IPS-18c (cell line): ENCODE measurements at regions not wholly inside any gene's neighbourhood (a gene's known extent, or its start where the extent isn't known, plus 50 kb on each side); places are given as distances from the start of the nearest gene placed in this dataset.

Experiments used
- H3K4me3 ChIP-seq: 2 replicates; pipeline ENCODE4 v1.7.0; 2013; ENCODE audit warnings: low read depth, mild to moderate bottlenecking, low read length, moderate library complexity; ENCODE audit not compliant: insufficient read depth
- H3K9me3 ChIP-seq: one replicate; pipeline ENCODE4 v1.6.1; 2013; ENCODE audit warnings: mild to moderate bottlenecking, low read length, moderate library complexity; ENCODE audit not compliant: control insufficient read depth, insufficient read depth

GRCh38 chr1:232534552-232535517, 95.1 kb downstream of the SIPA1L2 start:
- peaks cover 2% of the 10 kb centered on the region for H3K9me3 ChIP-seq
- H3K4me3 ChIP-seq = no peak overlapping the region

- Histone ChIP-seq H3K4me3 (no peak overlapping the region), H3K9me3 (peaks cover 2% of the 10 kb centered on the region)
Measured at GRCh38 chr1:232533328-232533727, 96.6 kb downstream of the SIPA1L2 start.

GRCh38 chr1:232532901-232533300, 97.0 kb downstream of the SIPA1L2 start:
- Histone ChIP-seq H3K9me3 (peaks cover 2% of the 10 kb centered on the region), H3K4me3 (no peak overlapping the region)

- Histone ChIP-seq H3K9me3 (peaks cover 2% of the 10 kb centered on the region), H3K4me3 (no peak overlapping the region)
Measured at GRCh38 chr1:232531291-232531690, 98.6 kb downstream of the SIPA1L2 start.

DNA sequence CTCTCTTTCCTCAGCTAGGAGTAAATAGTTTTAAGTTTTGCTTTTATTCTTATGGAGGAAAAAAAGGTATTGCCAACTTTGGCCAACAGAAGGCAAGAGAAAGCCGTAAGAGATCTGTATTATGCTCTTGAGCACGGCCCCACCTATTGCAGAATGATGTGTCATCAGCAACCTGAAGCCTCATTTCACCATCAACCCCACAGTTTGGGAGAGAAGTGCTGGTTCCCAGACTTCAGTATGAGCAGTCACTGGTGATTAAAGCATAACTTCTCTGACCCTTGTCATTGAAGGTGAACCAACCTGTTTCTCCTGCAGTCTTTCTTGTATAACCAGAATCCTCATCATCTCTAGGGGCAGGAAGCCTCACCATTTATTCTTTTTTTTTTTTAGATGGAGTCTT, 100.2 kb downstream of the SIPA1L2 start:
- H3K9me3 ChIP-seq = peaks cover 2% of the 10 kb centered on the region
- no peak overlapping the region for H3K4me3 ChIP-seq

DNA sequence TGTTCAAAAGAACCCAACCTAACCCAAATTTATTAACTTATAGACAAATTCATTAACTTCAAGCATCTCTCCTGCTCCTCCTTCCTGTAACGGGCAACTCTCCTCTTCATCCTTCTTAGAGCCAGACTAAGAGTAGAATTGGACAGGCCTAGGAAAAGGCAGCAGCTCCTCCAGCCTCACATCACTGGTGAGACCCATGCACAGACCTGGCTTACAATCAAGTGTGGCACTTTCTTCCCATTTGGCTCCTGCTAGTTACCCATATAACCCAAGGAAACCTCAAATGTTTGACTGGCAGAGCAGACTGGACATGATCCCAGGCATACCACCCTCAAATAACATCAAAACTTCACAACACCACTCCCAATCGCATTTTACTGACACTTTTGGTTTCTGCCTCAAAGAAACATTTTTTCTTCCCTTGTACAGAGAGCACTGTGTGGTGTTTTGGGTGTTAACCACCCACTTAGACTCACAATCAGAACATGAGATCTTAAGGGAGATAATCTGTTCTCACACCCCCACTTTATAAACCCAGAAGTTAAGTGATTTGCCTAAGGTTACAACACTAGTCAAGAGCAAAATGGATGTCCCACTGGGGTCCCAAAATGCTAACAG, 101.4 kb downstream of the SIPA1L2 start:
- Histone ChIP-seq H3K4me3 (no peak overlapping the region), H3K9me3 (peaks cover 2% of the 10 kb centered on the region)

- Histone ChIP-seq H3K4me3 (no peak overlapping the region), H3K9me3 (no peaks in the 10 kb centered on the region)
Measured at GRCh38 chr1:232524056-232524455, 105.9 kb downstream of the SIPA1L2 start.

DNA sequence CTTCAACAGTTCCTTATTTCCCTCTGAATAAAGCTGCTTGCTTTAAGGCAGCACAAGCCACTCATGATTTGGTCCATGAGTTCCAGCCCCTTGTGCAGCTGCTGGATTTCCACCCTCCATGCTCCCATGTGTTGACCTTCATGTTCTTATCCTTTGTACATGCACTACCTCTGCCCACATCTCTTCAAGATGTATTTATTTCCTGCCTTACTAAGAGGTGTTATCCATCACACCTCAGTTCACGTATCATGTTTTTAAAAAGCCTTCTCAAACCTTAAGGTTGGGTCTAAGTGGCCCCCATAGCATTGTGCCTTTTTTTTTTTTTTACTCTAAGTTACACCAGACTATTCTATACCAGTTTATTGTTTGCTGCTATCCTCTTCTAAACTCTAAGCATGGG, 107.7 kb downstream of the SIPA1L2 start:
- H3K9me3 ChIP-seq = no peaks in the 10 kb centered on the region
- no peak overlapping the region for H3K4me3 ChIP-seq

GRCh38 chr1:232521660-232522059, 108.3 kb downstream of the SIPA1L2 start:
- no peak overlapping the region for H3K4me3 ChIP-seq
- no peaks in the 10 kb centered on the region for H3K9me3 ChIP-seq

GRCh38 chr1:232519186-232519585, 110.7 kb downstream of the SIPA1L2 start:
- Histone ChIP-seq H3K4me3 (no peak overlapping the region), H3K9me3 (no peaks in the 10 kb centered on the region)

- no peak overlapping the region for H3K4me3 ChIP-seq
- H3K9me3 ChIP-seq = no peaks in the 10 kb centered on the region
Measured at GRCh38 chr1:232518349-232518748, 111.6 kb downstream of the SIPA1L2 start.

GRCh38 chr1:232517204-232517603, 112.7 kb downstream of the SIPA1L2 start:
- no peak overlapping the region for H3K4me3 ChIP-seq
- H3K9me3 ChIP-seq = no peaks in the 10 kb centered on the region

DNA sequence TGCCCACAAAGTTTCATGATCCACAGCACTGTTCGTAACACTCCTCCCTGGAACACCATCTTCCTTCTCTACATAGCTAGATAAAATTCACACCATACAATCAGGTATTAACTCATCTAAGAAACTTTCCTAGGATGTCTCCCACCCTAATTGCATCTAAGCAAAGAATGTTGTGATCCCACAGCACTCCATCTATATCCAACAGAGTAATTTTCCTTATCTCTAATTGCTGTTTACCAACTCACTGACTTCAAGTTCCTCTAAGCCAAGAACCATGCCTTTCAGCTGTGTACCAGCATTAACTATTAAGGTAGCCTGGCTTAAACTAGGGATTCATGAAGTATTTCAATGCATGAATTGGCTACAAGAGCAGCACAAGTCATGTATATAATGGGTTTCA, 114.2 kb downstream of the SIPA1L2 start:
- Histone ChIP-seq H3K4me3 (no peak overlapping the region), H3K9me3 (no peaks in the 10 kb centered on the region)

DNA sequence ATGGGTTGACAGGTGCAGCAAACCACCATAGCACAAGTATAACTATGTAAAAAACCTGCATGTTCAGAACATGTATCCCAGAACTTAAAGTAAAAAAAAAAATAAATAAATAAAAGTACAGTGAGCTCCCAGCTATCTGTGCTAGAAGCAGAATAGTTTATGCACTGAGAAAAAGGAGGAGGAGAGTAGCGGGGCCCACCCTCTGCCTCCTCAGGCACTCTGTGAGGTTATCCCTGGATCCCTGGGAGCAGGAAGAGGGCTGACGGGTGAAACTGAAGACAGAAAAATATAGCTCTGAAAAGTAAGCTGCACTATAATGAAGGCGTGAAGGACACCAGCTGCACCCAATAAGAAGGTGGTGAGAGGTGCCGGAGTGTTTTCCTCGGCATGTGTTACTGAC, 117.2 kb downstream of the SIPA1L2 start:
- no peak overlapping the region for H3K4me3 ChIP-seq
- no peaks in the 10 kb centered on the region for H3K9me3 ChIP-seq

GRCh38 chr1:232511172-232511571, 118.8 kb downstream of the SIPA1L2 start:
- Histone ChIP-seq H3K9me3 (no peaks in the 10 kb centered on the region), H3K4me3 (no peak overlapping the region)

DNA sequence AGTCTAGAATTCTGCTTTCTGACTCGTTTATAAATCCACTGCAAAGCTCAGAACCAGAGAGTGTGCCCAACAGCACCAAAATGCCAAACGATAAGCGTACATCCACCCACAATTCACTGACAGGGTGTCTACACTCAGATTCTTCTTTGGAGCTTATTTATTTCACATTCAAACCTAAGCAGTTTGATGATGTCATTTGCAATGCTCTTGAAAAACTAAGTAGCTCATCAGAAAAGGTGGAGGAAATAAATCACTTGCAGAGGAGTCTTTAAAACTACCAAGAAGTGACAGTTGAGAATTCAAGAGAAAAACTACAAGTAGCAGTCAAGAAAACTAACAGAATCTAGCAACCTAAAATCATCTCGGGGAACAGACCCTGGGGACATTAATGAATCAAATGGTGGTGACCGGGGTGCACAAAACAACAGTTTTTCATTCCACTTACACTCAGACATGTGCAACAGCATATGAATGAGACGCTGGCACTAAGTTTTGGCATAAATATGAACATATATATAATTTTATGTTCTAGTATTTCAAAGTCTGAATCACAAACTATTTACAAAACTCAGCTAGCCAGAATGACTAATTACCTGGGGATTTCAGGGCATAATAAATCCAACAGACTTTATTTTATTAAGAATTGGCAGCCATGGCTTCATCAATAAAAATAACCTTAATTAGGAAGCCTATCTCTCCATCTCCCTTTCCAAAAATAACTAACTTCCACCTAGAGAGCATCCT, 119.4 kb downstream of the SIPA1L2 start:
- no peak overlapping the region for H3K4me3 ChIP-seq
- no peaks in the 10 kb centered on the region for H3K9me3 ChIP-seq

GRCh38 chr1:232509570-232509969, 120.4 kb downstream of the SIPA1L2 start:
- Histone ChIP-seq H3K9me3 (no peaks in the 10 kb centered on the region), H3K4me3 (no peak overlapping the region)
